Endodermal cell (in vitro differentiated cells): ENCODE measurements at regions not wholly inside any gene's neighbourhood (a gene's known extent, or its start where the extent isn't known, plus 50 kb on each side); places are given as distances from the start of the nearest gene placed in this dataset.

Source experiments
- DNase-seq: peaks from one replicate; pipeline ENCODE4 v3.0.0-alpha.2; 2017
- H3K27ac ChIP-seq: 2 replicates; pipeline ENCODE4 v1.5.1; 2013; ENCODE audit warnings: mild to moderate bottlenecking, low read depth, low read length, moderate library complexity
- H3K27me3 ChIP-seq: 2 replicates; pipeline ENCODE4 v1.6.1; 2013; ENCODE audit warnings: mild to moderate bottlenecking, low read length, moderate library complexity; ENCODE audit not compliant: insufficient read depth, control insufficient read depth, poor library complexity, severe bottlenecking
- H3K36me3 ChIP-seq: 2 replicates; pipeline ENCODE4 v1.7.0; 2013; ENCODE audit warnings: mild to moderate bottlenecking, low read length, moderate library complexity; ENCODE audit not compliant: control insufficient read depth, insufficient read depth
- H3K4me1 ChIP-seq: one replicate; pipeline ENCODE4 v1.7.0; 2013; ENCODE audit warnings: low read length; ENCODE audit not compliant: control insufficient read depth, insufficient read depth
- H3K4me3 ChIP-seq: 2 replicates; pipeline ENCODE4 v1.5.1; 2013; ENCODE audit warnings: mild to moderate bottlenecking, low read length, moderate library complexity
- H3K9ac ChIP-seq: 2 replicates; pipeline ENCODE4 v1.6.1; 2013; ENCODE audit warnings: mild to moderate bottlenecking, low read length, moderate library complexity; ENCODE audit not compliant: poor library complexity, severe bottlenecking; ENCODE audit errors: extremely low read depth
- H3K9me3 ChIP-seq: 2 replicates; pipeline ENCODE4 v1.6.1; 2013; ENCODE audit warnings: mild to moderate bottlenecking, low read length, moderate library complexity; ENCODE audit not compliant: control insufficient read depth
- H3K27ac Mint-ChIP-seq: 2 replicates; pipeline ENCODE4 v1.8.0; 2020; ENCODE audit warnings: mixed read lengths
- H3K27me3 Mint-ChIP-seq: 2 replicates; pipeline ENCODE4 v1.8.0; 2021; ENCODE audit warnings: mild to moderate bottlenecking, mixed read lengths; ENCODE audit not compliant: insufficient read depth
- H3K36me3 Mint-ChIP-seq: 2 replicates; pipeline ENCODE4 v1.8.0; 2020; ENCODE audit warnings: low read depth, mixed read lengths
- H3K4me1 Mint-ChIP-seq: 2 replicates; pipeline ENCODE4 v1.8.0; 2020; ENCODE audit warnings: mixed read lengths
- H3K4me3 Mint-ChIP-seq: 2 replicates; pipeline ENCODE4 v1.8.0; 2020; ENCODE audit warnings: mild to moderate bottlenecking, moderate library complexity, mixed read lengths
- H3K9me3 Mint-ChIP-seq: 2 replicates; pipeline ENCODE4 v1.8.0; 2020; ENCODE audit warnings: mild to moderate bottlenecking, mixed read lengths
- CTCF ChIP-seq: fragments of 200-600 bp; sonication (generic); conservative IDR thresholded peaks from 2 replicates; pipeline ENCODE4 v1.5.0; 2021; ENCODE audit warnings: antibody characterized with exemption, mild to moderate bottlenecking
- WGBS, 2 experiments: methylation state at CpG; one replicate each; pipeline versions ENCODE4 v1.1.5 to v1.1.7; 2013; ENCODE audit warnings: missing lambda C conversion rate in 2 of 2, mixed read lengths in 1 of 2; ENCODE audit not compliant: insufficient coverage in 1 of 2, insufficient read length in 1 of 2; 5-methylcytosine and 5-hydroxymethylcytosine counted together

DNA sequence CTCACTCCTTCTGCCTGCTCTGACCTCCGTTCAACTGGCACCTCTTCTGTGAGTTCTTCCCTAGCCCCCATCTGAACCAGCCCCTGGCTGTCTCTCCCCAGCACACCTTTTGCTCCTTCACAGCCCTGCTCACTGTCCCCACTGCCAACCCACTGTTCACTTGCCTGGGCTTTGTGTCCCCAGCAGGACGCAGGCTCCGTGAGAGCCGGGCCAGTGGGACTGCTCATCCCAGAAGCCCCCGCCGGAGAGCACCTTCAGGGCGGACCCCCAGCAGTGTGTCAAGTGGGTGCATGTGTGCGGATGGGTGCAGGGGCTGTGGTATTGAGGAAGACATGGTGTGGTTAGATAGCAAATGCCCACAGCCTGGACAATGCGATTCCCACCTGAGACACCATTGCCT, 148.4 kb upstream of the RNF32 start:
- no peak overlapping the region for H3K27ac Mint-ChIP-seq
- 80 to 82% methylated on average over 5 to 9 of the region's 9 CpGs for WGBS, 2 experiments
- H3K4me1 Mint-ChIP-seq, result no peaks in the 10 kb centered on the region

GRCh38 chr7:156491435-156491834, 149.1 kb upstream of the RNF32 start:
- no peak for TF ChIP-seq CTCF
- no peaks in the 10 kb centered on the region for H3K27me3 ChIP-seq
- H3K9ac ChIP-seq, result no peak overlapping the region
- WGBS, 2 experiments, result 76 to 92% methylated on average over 2 to 5 of the region's 5 CpGs
- H3K4me1 ChIP-seq, result no peaks in the 10 kb centered on the region
- Mint-ChIP-seq H3K27ac (no peak overlapping the region), H3K4me3 (no peak overlapping the region), H3K4me1 (no peaks in the 10 kb centered on the region), H3K27me3 (no peaks in the 10 kb centered on the region), H3K36me3 (no peaks in the 10 kb centered on the region), H3K9me3 (no peaks in the 10 kb centered on the region)
- H3K9me3 ChIP-seq, result no peaks in the 10 kb centered on the region
- DNase-seq, result no peak
- no peak overlapping the region for H3K27ac ChIP-seq
- H3K36me3 ChIP-seq, result no peaks in the 10 kb centered on the region
- H3K4me3 ChIP-seq, result no peak overlapping the region

More for the DNA sequence above, 148.4 kb upstream of the RNF32 start:
- no peaks in the 10 kb centered on the region for H3K9me3 Mint-ChIP-seq
- H3K36me3 ChIP-seq, result no peaks in the 10 kb centered on the region
- TF ChIP-seq CTCF, result no peak
- no peak overlapping the region for H3K27ac ChIP-seq
- no peaks in the 10 kb centered on the region for H3K4me1 ChIP-seq
- H3K27me3 Mint-ChIP-seq, result no peaks in the 10 kb centered on the region
- H3K9me3 ChIP-seq, result no peaks in the 10 kb centered on the region
- no peak overlapping the region for H3K4me3 ChIP-seq
- H3K4me3 Mint-ChIP-seq, result no peak overlapping the region
- H3K27me3 ChIP-seq, result no peaks in the 10 kb centered on the region
- H3K36me3 Mint-ChIP-seq, result no peaks in the 10 kb centered on the region
- DNase-seq, result no peak
- H3K9ac ChIP-seq, result no peak overlapping the region

- Histone ChIP-seq H3K4me3 (no peak overlapping the region), H3K27ac (no peak overlapping the region), H3K9ac (no peak overlapping the region), H3K4me1 (no peaks in the 10 kb centered on the region), H3K36me3 (no peaks in the 10 kb centered on the region), H3K27me3 (no peaks in the 10 kb centered on the region), H3K9me3 (no peaks in the 10 kb centered on the region)
- H3K27me3 Mint-ChIP-seq, result no peaks in the 10 kb centered on the region
- no peak for DNase-seq
- H3K9me3 Mint-ChIP-seq, result no peaks in the 10 kb centered on the region
- no peak overlapping the region for H3K27ac Mint-ChIP-seq
- WGBS, 2 experiments, result 92 to 93% methylated on average over 2 to 8 of the region's 8 CpGs
- no peaks in the 10 kb centered on the region for H3K36me3 Mint-ChIP-seq
- TF ChIP-seq CTCF, result no peak
- H3K4me3 Mint-ChIP-seq, result no peak overlapping the region
- H3K4me1 Mint-ChIP-seq, result no peaks in the 10 kb centered on the region
Observed at GRCh38 chr7:156490021-156490800, 150.4 kb upstream of the RNF32 start.
